ENCODE measurements at regions not wholly inside any gene's neighbourhood (a gene's known extent, or its start where the extent isn't known, plus 50 kb on each side); places are given as distances from the start of the nearest gene placed in this dataset.

DNA sequence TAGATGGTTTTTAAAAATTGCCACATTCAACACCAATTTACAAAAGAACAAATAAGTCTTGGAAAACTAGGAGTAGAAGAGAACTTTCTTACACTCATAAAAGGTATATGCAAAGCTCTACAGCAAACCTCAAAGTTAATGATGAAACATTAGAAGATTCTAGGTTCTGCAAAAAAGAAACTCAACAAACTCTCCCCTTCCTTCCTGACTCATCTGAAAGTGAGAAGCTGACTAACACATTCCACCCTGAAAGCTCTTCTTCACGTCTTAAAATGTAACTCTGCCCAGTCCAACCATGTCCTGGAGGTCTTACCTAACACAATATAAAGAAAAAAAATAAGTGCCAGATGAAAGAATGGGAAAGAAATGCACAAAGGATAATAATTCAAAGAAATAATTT, 218.9 kb upstream of the ISX start:
- no peak for TF ChIP-seq PAX5 (IDR thresholded peaks at IDR 0.05; ENCODE audit: insufficient read depth, low read length, severe bottlenecking)
- TF ChIP-seq SPI1 (IDR thresholded peaks at IDR 0.05; ENCODE audit: low read depth, low read length), result no peak
- no peak for TF ChIP-seq POLR2AphosphoS5 (IDR thresholded peaks at IDR 0.05; ENCODE audit: low read depth, low read length)
